Endodermal cell (in vitro differentiated cells): ENCODE measurements at regions not wholly inside any gene's neighbourhood (a gene's known extent, or its start where the extent isn't known, plus 50 kb on each side); places are given as distances from the start of the nearest gene placed in this dataset.

Source experiments
- DNase-seq: peaks from one replicate; pipeline ENCODE4 v3.0.0-alpha.2; 2017
- H3K27ac ChIP-seq: 2 replicates; pipeline ENCODE4 v1.5.1; 2013; ENCODE audit warnings: mild to moderate bottlenecking, low read depth, low read length, moderate library complexity
- H3K27me3 ChIP-seq: 2 replicates; pipeline ENCODE4 v1.6.1; 2013; ENCODE audit warnings: mild to moderate bottlenecking, low read length, moderate library complexity; ENCODE audit not compliant: insufficient read depth, control insufficient read depth, poor library complexity, severe bottlenecking
- H3K36me3 ChIP-seq: 2 replicates; pipeline ENCODE4 v1.7.0; 2013; ENCODE audit warnings: mild to moderate bottlenecking, low read length, moderate library complexity; ENCODE audit not compliant: control insufficient read depth, insufficient read depth
- H3K4me1 ChIP-seq: one replicate; pipeline ENCODE4 v1.7.0; 2013; ENCODE audit warnings: low read length; ENCODE audit not compliant: control insufficient read depth, insufficient read depth
- H3K4me3 ChIP-seq: 2 replicates; pipeline ENCODE4 v1.5.1; 2013; ENCODE audit warnings: mild to moderate bottlenecking, low read length, moderate library complexity
- H3K9ac ChIP-seq: 2 replicates; pipeline ENCODE4 v1.6.1; 2013; ENCODE audit warnings: mild to moderate bottlenecking, low read length, moderate library complexity; ENCODE audit not compliant: poor library complexity, severe bottlenecking; ENCODE audit errors: extremely low read depth
- H3K9me3 ChIP-seq: 2 replicates; pipeline ENCODE4 v1.6.1; 2013; ENCODE audit warnings: mild to moderate bottlenecking, low read length, moderate library complexity; ENCODE audit not compliant: control insufficient read depth
- H3K27ac Mint-ChIP-seq: 2 replicates; pipeline ENCODE4 v1.8.0; 2020; ENCODE audit warnings: mixed read lengths
- H3K27me3 Mint-ChIP-seq: 2 replicates; pipeline ENCODE4 v1.8.0; 2021; ENCODE audit warnings: mild to moderate bottlenecking, mixed read lengths; ENCODE audit not compliant: insufficient read depth
- H3K36me3 Mint-ChIP-seq: 2 replicates; pipeline ENCODE4 v1.8.0; 2020; ENCODE audit warnings: low read depth, mixed read lengths
- H3K4me1 Mint-ChIP-seq: 2 replicates; pipeline ENCODE4 v1.8.0; 2020; ENCODE audit warnings: mixed read lengths
- H3K4me3 Mint-ChIP-seq: 2 replicates; pipeline ENCODE4 v1.8.0; 2020; ENCODE audit warnings: mild to moderate bottlenecking, moderate library complexity, mixed read lengths
- H3K9me3 Mint-ChIP-seq: 2 replicates; pipeline ENCODE4 v1.8.0; 2020; ENCODE audit warnings: mild to moderate bottlenecking, mixed read lengths
- WGBS, 2 experiments: methylation state at CpG; one replicate each; pipeline versions ENCODE4 v1.1.5 to v1.1.7; 2013; ENCODE audit warnings: missing lambda C conversion rate in 2 of 2, mixed read lengths in 1 of 2; ENCODE audit not compliant: insufficient coverage in 1 of 2, insufficient read length in 1 of 2; 5-methylcytosine and 5-hydroxymethylcytosine counted together
- TF ChIP-seq, protein P1 (sequence below): fragments of 200-600 bp; sonication (generic); conservative IDR thresholded peaks from 2 replicates; pipeline ENCODE4 v1.5.0; 2021; ENCODE audit warnings: antibody characterized with exemption, mild to moderate bottlenecking

- H3K27me3 Mint-ChIP-seq: peaks cover 50% of the 10 kb centered on the region
These were observed 244.6 kb upstream of the NT5C1B start for GRCh38 chr2:18833941-18834340.

GRCh38 chr2:18831916-18832510 lies 242.6 kb upstream of the NT5C1B start:
- Mint-ChIP-seq H3K4me3 (no peak overlapping the region), H3K36me3 (no peaks in the 10 kb centered on the region), H3K27me3 (peaks cover 50% of the 10 kb centered on the region), H3K4me1 (peaks cover 46% of the 10 kb centered on the region), H3K9me3 (no peaks in the 10 kb centered on the region), H3K27ac (no peak overlapping the region)
- Histone ChIP-seq H3K4me3 (peak overlapping the region; percentile 60), H3K9me3 (no peaks in the 10 kb centered on the region), H3K27ac (no peak overlapping the region), H3K27me3 (peaks cover 15% of the 10 kb centered on the region), H3K9ac (peak overlapping the region; percentile 2), H3K4me1 (peaks cover 26% of the 10 kb centered on the region), H3K36me3 (no peaks in the 10 kb centered on the region)
- TF ChIP-seq, protein P1, sequence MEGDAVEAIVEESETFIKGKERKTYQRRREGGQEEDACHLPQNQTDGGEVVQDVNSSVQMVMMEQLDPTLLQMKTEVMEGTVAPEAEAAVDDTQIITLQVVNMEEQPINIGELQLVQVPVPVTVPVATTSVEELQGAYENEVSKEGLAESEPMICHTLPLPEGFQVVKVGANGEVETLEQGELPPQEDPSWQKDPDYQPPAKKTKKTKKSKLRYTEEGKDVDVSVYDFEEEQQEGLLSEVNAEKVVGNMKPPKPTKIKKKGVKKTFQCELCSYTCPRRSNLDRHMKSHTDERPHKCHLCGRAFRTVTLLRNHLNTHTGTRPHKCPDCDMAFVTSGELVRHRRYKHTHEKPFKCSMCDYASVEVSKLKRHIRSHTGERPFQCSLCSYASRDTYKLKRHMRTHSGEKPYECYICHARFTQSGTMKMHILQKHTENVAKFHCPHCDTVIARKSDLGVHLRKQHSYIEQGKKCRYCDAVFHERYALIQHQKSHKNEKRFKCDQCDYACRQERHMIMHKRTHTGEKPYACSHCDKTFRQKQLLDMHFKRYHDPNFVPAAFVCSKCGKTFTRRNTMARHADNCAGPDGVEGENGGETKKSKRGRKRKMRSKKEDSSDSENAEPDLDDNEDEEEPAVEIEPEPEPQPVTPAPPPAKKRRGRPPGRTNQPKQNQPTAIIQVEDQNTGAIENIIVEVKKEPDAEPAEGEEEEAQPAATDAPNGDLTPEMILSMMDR: no peak
- WGBS, 2 experiments: 13% methylated on average over 1 of the region's 2 CpGs; no CpG with 5 or more reads in 1 of the 2 experiments
- peak; percentile 47 for DNase-seq

More at GRCh38 chr2:18833941-18834340, 244.6 kb upstream of the NT5C1B start:
- no peak overlapping the region for H3K4me3 ChIP-seq
- no peak for DNase-seq
- no peaks in the 10 kb centered on the region for H3K27me3 ChIP-seq
- Mint-ChIP-seq H3K4me3 (no peak overlapping the region), H3K9me3 (no peaks in the 10 kb centered on the region), H3K36me3 (no peaks in the 10 kb centered on the region), H3K27ac (no peak overlapping the region), H3K4me1 (peaks cover 48% of the 10 kb centered on the region)
- no peaks in the 10 kb centered on the region for H3K36me3 ChIP-seq
- TF ChIP-seq, protein P1: no peak
- H3K4me1 ChIP-seq: peaks cover 26% of the 10 kb centered on the region
- 91 to 100% methylated on average over 2 of the region's 2 CpGs for WGBS, 2 experiments
- H3K9ac ChIP-seq: no peak overlapping the region
- H3K9me3 ChIP-seq: no peaks in the 10 kb centered on the region
- no peak overlapping the region for H3K27ac ChIP-seq

GRCh38 chr2:18830962-18831361 lies 241.6 kb upstream of the NT5C1B start:
- Histone ChIP-seq H3K27ac (no peak overlapping the region), H3K9me3 (no peaks in the 10 kb centered on the region), H3K27me3 (peaks cover 16% of the 10 kb centered on the region), H3K4me1 (peaks cover 20% of the 10 kb centered on the region), H3K36me3 (no peaks in the 10 kb centered on the region), H3K4me3 (peak overlapping the region; percentile 60), H3K9ac (no peak overlapping the region)
- TF ChIP-seq, protein P1: no peak
- peaks cover 36% of the 10 kb centered on the region for H3K4me1 Mint-ChIP-seq
- DNase-seq: no peak
- H3K9me3 Mint-ChIP-seq: no peaks in the 10 kb centered on the region
- H3K4me3 Mint-ChIP-seq: no peak overlapping the region
- no peak overlapping the region for H3K27ac Mint-ChIP-seq
- no peaks in the 10 kb centered on the region for H3K36me3 Mint-ChIP-seq
- peaks cover 49% of the 10 kb centered on the region for H3K27me3 Mint-ChIP-seq
- WGBS, 2 experiments: 77% methylated on average over 1 of the region's 1 CpG; no CpG with 5 or more reads in 1 of the 2 experiments
